Lower leg skin (tissue), 3 donors: ENCODE measurements at regions not wholly inside any gene's neighbourhood (a gene's known extent, or its start where the extent isn't known, plus 50 kb on each side); places are given as distances from the start of the nearest gene placed in this dataset.

Experiments
- CTCF ChIP-seq, 3 donors: fragments of 450-650 bp; IDR thresholded peaks; one replicate each; pipeline ENCODE4 v1.5.1; 2016; ENCODE audit warnings: antibody characterized with exemption in 3 of 3, mild to moderate bottlenecking in 3 of 3, moderate library complexity in 2 of 3
- POLR2A ChIP-seq, 2 donors: fragments of 450-650 bp; IDR thresholded peaks; one replicate each; pipeline ENCODE4 v1.6.1; 2016 to 2017; ENCODE audit warnings: antibody characterized with exemption in 2 of 2, mild to moderate bottlenecking in 1 of 2, moderate library complexity in 1 of 2

DNA sequence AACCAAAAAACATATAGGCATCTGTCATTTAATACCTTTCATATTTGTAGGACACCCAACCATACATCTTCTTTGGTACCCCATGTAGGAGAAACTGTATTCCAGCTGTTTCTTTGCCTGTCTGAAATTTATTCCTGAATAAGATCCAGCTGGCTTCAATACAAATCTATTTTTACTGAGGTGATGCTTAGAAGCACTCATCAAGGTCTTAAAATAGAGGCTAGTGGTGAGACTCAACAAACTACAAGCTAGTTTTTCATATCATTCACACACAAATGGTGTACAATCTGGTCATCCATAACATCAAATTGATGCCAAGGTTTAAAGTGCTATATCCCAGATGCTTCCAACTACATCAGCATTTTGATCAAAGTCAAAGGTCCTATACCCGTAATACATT lies 1071.3 kb upstream of the MIR17HG start:
- TF ChIP-seq CTCF (IDR thresholded peaks at IDR 0.05): no peak
- TF ChIP-seq POLR2A (IDR thresholded peaks at IDR 0.05): no peak
